OCI-LY1 (cell line): ENCODE measurements at regions not wholly inside any gene's neighbourhood (a gene's known extent, or its start where the extent isn't known, plus 50 kb on each side); places are given as distances from the start of the nearest gene placed in this dataset.

Source experiments
- H2AFZ ChIP-seq: fragments of 200-600 bp; sonication (generic), shearing (Covaris generic); 2 replicates; pipeline ENCODE4 v1.6.0; 2014; ENCODE audit warnings: antibody characterized with exemption, mild to moderate bottlenecking, low read length
- H3F3A ChIP-seq: fragments of 200-600 bp; sonication (generic), shearing (Covaris generic); 2 replicates; pipeline ENCODE4 v1.6.0; 2014; ENCODE audit warnings: mild to moderate bottlenecking, antibody characterized with exemption, low read length, moderate library complexity; ENCODE audit not compliant: insufficient read depth
- H3K27ac ChIP-seq: fragments of 200-600 bp; sonication (generic); 2 replicates; pipeline ENCODE4 v1.5.1; 2014; ENCODE audit warnings: low read length, mixed run types, mild to moderate bottlenecking, low read depth; ENCODE audit not compliant: poor library complexity, severe bottlenecking
- H3K27me3 ChIP-seq: fragments of 200-600 bp; sonication (generic); 2 replicates; pipeline ENCODE4 v1.6.0; 2014; ENCODE audit warnings: antibody characterized with exemption, mild to moderate bottlenecking, low read length, moderate library complexity; ENCODE audit not compliant: insufficient read depth
- H3K36me3 ChIP-seq: fragments of 200-600 bp; sonication (generic); 2 replicates; pipeline ENCODE4 v1.6.1; 2014; ENCODE audit warnings: mild to moderate bottlenecking, antibody characterized with exemption, low read length, moderate library complexity, mixed read lengths; ENCODE audit not compliant: insufficient read depth
- H3K4me1 ChIP-seq: fragments of 200-600 bp; sonication (generic); 2 replicates; pipeline ENCODE4 v1.5.1; 2014; ENCODE audit warnings: mild to moderate bottlenecking, low read length, moderate library complexity; ENCODE audit not compliant: insufficient read depth, severe bottlenecking
- H3K4me2 ChIP-seq: fragments of 200-600 bp; sonication (generic), shearing (Covaris generic); 2 replicates; pipeline ENCODE4 v1.6.1; 2014; ENCODE audit warnings: low read length
- H3K4me3 ChIP-seq: fragments of 200-600 bp; sonication (generic); 2 replicates; pipeline ENCODE4 v1.5.1; 2014; ENCODE audit warnings: low read length, low read depth, mild to moderate bottlenecking, mixed read lengths; ENCODE audit not compliant: poor library complexity, severe bottlenecking
- H3K79me2 ChIP-seq: fragments of 200-600 bp; shearing (Covaris generic); 2 replicates; pipeline ENCODE4 v1.6.1; 2016; ENCODE audit warnings: mixed run types, low read length, mixed read lengths; ENCODE audit not compliant: insufficient read depth
- H3K9ac ChIP-seq: fragments of 200-600 bp; sonication (generic), shearing (Covaris generic); 2 replicates; pipeline ENCODE4 v1.6.1; 2014; ENCODE audit warnings: mild to moderate bottlenecking, low read length, mixed read lengths
- H3K9me2 ChIP-seq: fragments of 200-600 bp; sonication (generic), shearing (Covaris generic); 2 replicates; pipeline ENCODE4 v1.6.1; 2014; ENCODE audit warnings: low read depth, mild to moderate bottlenecking, low read length, mixed read lengths
- H3K9me3 ChIP-seq: fragments of 200-600 bp; shearing (Covaris generic); 2 replicates; pipeline ENCODE4 v1.6.1; 2014; ENCODE audit warnings: low read length, mixed read lengths
- H4K20me1 ChIP-seq: fragments of 200-600 bp; sonication (generic), shearing (Covaris generic); 2 replicates; pipeline ENCODE4 v1.6.0; 2016; ENCODE audit warnings: mild to moderate bottlenecking, low read length; ENCODE audit not compliant: insufficient read depth
- CTCF ChIP-seq: fragments of 200-600 bp; sonication (generic), shearing (Covaris generic); IDR thresholded peaks from 2 replicates; pipeline ENCODE4 v1.5.1; 2017; ENCODE audit warnings: mild to moderate bottlenecking, antibody characterized with exemption, low read length, moderate library complexity, mixed read lengths
- EZH2 ChIP-seq: fragments of 200-600 bp; sonication (generic), shearing (Covaris generic); IDR thresholded peaks from 2 replicates; pipeline ENCODE4 v1.8.0; 2017; ENCODE audit warnings: borderline replicate concordance, mixed run types, mild to moderate bottlenecking, antibody characterized with exemption, low read length, moderate library complexity, mixed read lengths

- TF ChIP-seq EZH2, result no peak
- TF ChIP-seq CTCF, result no peak
- H3F3A ChIP-seq, result no peaks in the 10 kb centered on the region
- H3K27ac ChIP-seq, result no peak overlapping the region
- H3K9me3 ChIP-seq, result no peaks in the 10 kb centered on the region
- no peaks in the 10 kb centered on the region for H3K9me2 ChIP-seq
- no peaks in the 10 kb centered on the region for H3K79me2 ChIP-seq
- no peak overlapping the region for H2AFZ ChIP-seq
- H3K4me1 ChIP-seq, result peaks cover 3% of the 10 kb centered on the region
- H3K36me3 ChIP-seq, result no peaks in the 10 kb centered on the region
- H3K9ac ChIP-seq, result no peak overlapping the region
- no peak overlapping the region for H3K4me3 ChIP-seq
- H4K20me1 ChIP-seq, result no peaks in the 10 kb centered on the region
- no peaks in the 10 kb centered on the region for H3K27me3 ChIP-seq
- H3K4me2 ChIP-seq, result no peak overlapping the region
These were observed 256.6 kb upstream of the PROK2 start for GRCh38 chr3:72041511-72041910.

- H3K27me3 ChIP-seq, result no peaks in the 10 kb centered on the region
- no peak overlapping the region for H2AFZ ChIP-seq
- H3K4me2 ChIP-seq, result no peak overlapping the region
- no peak overlapping the region for H3K4me3 ChIP-seq
- H4K20me1 ChIP-seq, result no peaks in the 10 kb centered on the region
- H3K9me2 ChIP-seq, result no peaks in the 10 kb centered on the region
- H3K36me3 ChIP-seq, result no peaks in the 10 kb centered on the region
- no peaks in the 10 kb centered on the region for H3K9me3 ChIP-seq
- H3K4me1 ChIP-seq, result peaks cover 3% of the 10 kb centered on the region
- H3K9ac ChIP-seq, result no peak overlapping the region
- no peaks in the 10 kb centered on the region for H3K79me2 ChIP-seq
- no peaks in the 10 kb centered on the region for H3F3A ChIP-seq
- TF ChIP-seq EZH2 (no peak), CTCF (no peak)
- H3K27ac ChIP-seq, result no peak overlapping the region
These were observed 256.1 kb upstream of the PROK2 start for GRCh38 chr3:72041076-72041475.

GRCh38 chr3:72039677-72040076 is 254.7 kb upstream of the PROK2 start:
- H3K9me3 ChIP-seq, result no peaks in the 10 kb centered on the region

More at GRCh38 chr3:72039677-72040076, 254.7 kb upstream of the PROK2 start:
- Histone ChIP-seq H3K4me1 (peaks cover 3% of the 10 kb centered on the region), H3K4me2 (no peak overlapping the region), H3F3A (no peaks in the 10 kb centered on the region), H4K20me1 (no peaks in the 10 kb centered on the region), H3K9me2 (no peaks in the 10 kb centered on the region), H3K4me3 (no peak overlapping the region), H3K9ac (no peak overlapping the region), H3K27ac (no peak overlapping the region), H3K36me3 (no peaks in the 10 kb centered on the region), H2AFZ (no peak overlapping the region), H3K27me3 (no peaks in the 10 kb centered on the region), H3K79me2 (no peaks in the 10 kb centered on the region)
- TF ChIP-seq EZH2 (no peak), CTCF (no peak)
